SK-N-MC (cell line): ENCODE measurements at regions not wholly inside any gene's neighbourhood (a gene's known extent, or its start where the extent isn't known, plus 50 kb on each side); places are given as distances from the start of the nearest gene placed in this dataset.
"Not testable (repeated sequence)": the region's sequence is repeated elsewhere in the genome, so short reads cannot be mapped to it uniquely, and the experiment has no call there.

ENCODE experiments used
- DNase-seq: peaks from one replicate; pipeline ENCODE4 v3.0.0-alpha.2; 2011; ENCODE audit warnings: low read depth, low spot score
- H3K27ac ChIP-seq: fragments of 200-600 bp; sonication (generic); 2 replicates; pipeline ENCODE4 v1.5.1; 2016; ENCODE audit warnings: mixed run types
- H3K36me3 ChIP-seq: fragments of 200-600 bp; sonication (generic); 2 replicates; pipeline ENCODE4 v1.6.1; 2017; ENCODE audit warnings: antibody characterized with exemption, low read length, mixed read lengths; ENCODE audit not compliant: insufficient read depth
- H3K4me3 ChIP-seq: fragments of 200-600 bp; sonication (generic); 2 replicates; pipeline ENCODE4 v1.5.1; 2016
- H3K9ac ChIP-seq: fragments of 200-600 bp; sonication (generic); 2 replicates; pipeline ENCODE4 v1.8.0; 2017; ENCODE audit warnings: mixed run types, mixed read lengths; ENCODE audit not compliant: insufficient read length
- H3K9me3 ChIP-seq: fragments of 200-600 bp; sonication (generic); 2 replicates; pipeline ENCODE4 v1.6.1; 2017; ENCODE audit warnings: low read depth, mild to moderate bottlenecking, antibody characterized with exemption, low read length, moderate library complexity, mixed read lengths
- EZH2 ChIP-seq: fragments of 200-600 bp; sonication (generic); IDR thresholded peaks from one replicate; pipeline ENCODE4 v1.6.1; 2017; ENCODE audit warnings: antibody characterized with exemption
- FOXP2 ChIP-seq: optimal IDR thresholded peaks from 2 replicates; pipeline ENCODE3; 2011; ENCODE audit warnings: mild to moderate bottlenecking, moderate library complexity; ENCODE audit not compliant: insufficient read depth; ENCODE audit errors: extremely low read length, control extremely low read depth
- POLR2AphosphoS5 ChIP-seq: IDR thresholded peaks from 2 replicates; pipeline ENCODE4 v1.6.1; 2012; ENCODE audit warnings: mild to moderate bottlenecking, low read depth, low read length, borderline replicate concordance

- Histone ChIP-seq H3K4me3 (no peak overlapping the region), H3K9me3 (no peaks in the 10 kb centered on the region), H3K9ac (no peak overlapping the region), H3K27ac (no peak overlapping the region), H3K36me3 (no peaks in the 10 kb centered on the region)
- no peak for TF ChIP-seq FOXP2
- TF ChIP-seq POLR2AphosphoS5: no peak
- no peak for DNase-seq
These were observed 83.9 kb upstream of the TSC22D1 start for GRCh38 chr13:44660050-44660449.

GRCh38 chr13:44652962-44653660 lies 77.0 kb upstream of the TSC22D1 start:
- no peak for TF ChIP-seq EZH2
- TF ChIP-seq POLR2AphosphoS5: no peak
- TF ChIP-seq FOXP2: no peak
- H3K4me3 ChIP-seq: no peak overlapping the region
- no peaks in the 10 kb centered on the region for H3K9me3 ChIP-seq
- no peaks in the 10 kb centered on the region for H3K36me3 ChIP-seq
- no peak overlapping the region for H3K9ac ChIP-seq
- no peak for DNase-seq
- H3K27ac ChIP-seq: no peak overlapping the region

DNA sequence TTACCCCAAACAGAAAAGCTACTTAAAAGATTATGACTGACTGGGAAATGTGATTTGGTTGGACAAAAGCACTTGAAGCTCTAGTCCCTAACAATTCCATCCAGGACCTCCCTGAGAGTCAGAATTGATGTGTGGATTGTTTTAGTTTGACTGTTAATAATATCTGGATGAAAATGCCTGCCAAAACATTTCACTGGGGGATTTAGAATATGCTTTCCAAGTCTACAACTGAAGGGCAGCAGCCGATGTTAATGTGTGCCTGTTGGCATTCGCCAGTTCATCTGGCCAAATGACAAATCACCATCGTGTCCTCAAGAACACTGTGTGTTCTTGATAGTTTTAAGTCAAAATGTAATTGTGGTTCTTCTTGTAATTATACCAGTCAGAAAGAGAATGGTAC lies 76.0 kb upstream of the TSC22D1 start:
- Histone ChIP-seq H3K4me3 (no peak overlapping the region), H3K9ac (no peak overlapping the region), H3K36me3 (no peaks in the 10 kb centered on the region), H3K27ac (no peak overlapping the region), H3K9me3 (no peaks in the 10 kb centered on the region)
- no peak for DNase-seq
- TF ChIP-seq FOXP2 (no peak), EZH2 (no peak), POLR2AphosphoS5 (no peak)

GRCh38 chr13:44651724-44652123 lies 75.6 kb upstream of the TSC22D1 start:
- no peaks in the 10 kb centered on the region for H3K9me3 ChIP-seq
- TF ChIP-seq EZH2 (no peak), POLR2AphosphoS5 (no peak), FOXP2 (no peak)
- no peak for DNase-seq
- no peak overlapping the region for H3K4me3 ChIP-seq
- no peak overlapping the region for H3K9ac ChIP-seq
- H3K36me3 ChIP-seq: no peaks in the 10 kb centered on the region
- no peak overlapping the region for H3K27ac ChIP-seq

- no peaks in the 10 kb centered on the region for H3K9me3 ChIP-seq
- no peak overlapping the region for H3K4me3 ChIP-seq
- TF ChIP-seq POLR2AphosphoS5 (no peak), FOXP2 (no peak), EZH2 (no peak)
- H3K27ac ChIP-seq: no peak overlapping the region
- no peaks in the 10 kb centered on the region for H3K36me3 ChIP-seq
- no peak overlapping the region for H3K9ac ChIP-seq
- no peak for DNase-seq
These were observed 75.1 kb upstream of the TSC22D1 start for GRCh38 chr13:44651209-44651608.

DNA sequence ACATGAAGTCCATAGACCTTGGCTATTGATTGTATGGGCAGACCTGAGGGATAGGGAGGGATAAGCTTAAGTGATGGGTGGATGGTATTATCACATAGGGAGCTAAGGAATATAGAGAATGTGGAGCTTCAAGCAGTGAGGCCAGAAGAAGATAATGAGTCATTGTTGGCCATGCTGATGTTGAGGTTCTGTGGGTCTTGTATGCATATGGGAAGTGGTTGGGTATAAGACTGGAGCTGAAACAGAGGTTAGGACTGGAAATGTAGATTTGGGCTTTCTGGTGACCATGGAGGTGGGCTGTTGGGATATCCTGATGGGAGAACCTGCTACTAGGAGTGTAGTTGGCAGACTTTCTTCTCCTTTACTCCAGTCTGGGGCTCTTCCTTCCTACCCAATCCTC lies 73.7 kb upstream of the TSC22D1 start:
- H3K9me3 ChIP-seq: no peaks in the 10 kb centered on the region
- H3K9ac ChIP-seq: no peak overlapping the region
- no peak for DNase-seq
- no peak overlapping the region for H3K27ac ChIP-seq
- no peak for TF ChIP-seq EZH2
- no peak for TF ChIP-seq FOXP2
- no peak for TF ChIP-seq POLR2AphosphoS5
- H3K36me3 ChIP-seq: no peaks in the 10 kb centered on the region
- H3K4me3 ChIP-seq: no peak overlapping the region

DNA sequence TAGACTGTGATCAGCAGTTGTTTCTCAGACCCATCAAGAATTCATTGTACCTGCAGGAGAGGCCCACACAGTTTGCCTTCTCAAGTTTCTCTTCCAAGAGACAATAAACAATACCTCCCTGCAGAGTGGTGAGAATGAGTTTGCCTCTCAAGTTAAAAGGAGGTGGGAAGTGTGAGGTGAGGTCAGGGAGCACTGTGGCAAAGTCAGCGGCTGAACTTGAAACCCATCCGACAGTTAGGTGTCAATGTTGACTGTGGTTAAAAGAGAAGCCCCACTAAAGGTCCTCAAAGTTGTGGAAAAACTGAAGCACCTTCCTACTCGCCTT lies 72.9 kb upstream of the TSC22D1 start:
- H3K27ac ChIP-seq: no peak overlapping the region
- H3K9ac ChIP-seq: no peak overlapping the region
- no peak for TF ChIP-seq FOXP2
- TF ChIP-seq EZH2: no peak
- TF ChIP-seq POLR2AphosphoS5: no peak
- H3K36me3 ChIP-seq: no peaks in the 10 kb centered on the region
- no peak overlapping the region for H3K4me3 ChIP-seq
- no peaks in the 10 kb centered on the region for H3K9me3 ChIP-seq
- no peak for DNase-seq

DNA sequence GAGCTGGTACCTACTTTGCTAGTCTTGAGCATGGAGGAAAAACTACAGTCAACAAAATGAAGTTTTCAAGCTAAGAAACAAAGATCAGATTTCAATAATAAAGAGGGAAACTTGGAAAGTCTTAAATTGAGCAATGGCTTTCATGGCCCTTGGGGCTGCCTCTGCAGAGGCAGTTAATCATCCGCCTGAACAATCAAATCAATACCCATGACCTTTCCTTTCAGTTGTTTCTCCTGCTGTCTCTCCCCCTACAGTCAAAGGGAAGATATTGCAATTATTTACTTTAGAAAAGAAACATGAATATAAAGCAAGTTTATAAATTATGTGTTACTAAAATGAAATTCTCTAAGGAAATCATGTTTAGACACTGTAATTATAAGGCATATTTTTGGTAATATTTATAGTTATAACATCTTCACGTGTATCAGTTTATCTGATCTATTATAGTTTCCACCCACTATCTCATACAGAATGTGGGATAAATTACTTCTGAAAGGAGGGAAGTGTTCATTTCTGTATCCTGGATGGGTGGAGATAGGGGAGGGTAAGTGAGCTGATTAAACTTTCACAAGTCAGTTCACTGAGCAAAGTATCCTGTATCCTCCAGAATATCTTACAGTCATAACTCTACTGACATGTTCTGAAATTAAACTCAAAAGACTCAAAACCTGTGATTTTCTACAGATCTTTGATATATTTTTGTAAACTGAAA lies 72.4 kb upstream of the TSC22D1 start:
- no peaks in the 10 kb centered on the region for H3K36me3 ChIP-seq
- no peak for TF ChIP-seq EZH2
- TF ChIP-seq FOXP2: no peak
- TF ChIP-seq POLR2AphosphoS5: no peak
- no peak overlapping the region for H3K4me3 ChIP-seq
- no peak overlapping the region for H3K27ac ChIP-seq
- no peak overlapping the region for H3K9ac ChIP-seq
- DNase-seq: no peak
- H3K9me3 ChIP-seq: no peaks in the 10 kb centered on the region

GRCh38 chr13:44647560-44647959 lies 71.4 kb upstream of the TSC22D1 start:
- not testable (repeated sequence) for H3K4me3 ChIP-seq, H3K27ac ChIP-seq, H3K9me3 ChIP-seq, DNase-seq, H3K36me3 ChIP-seq, H3K9ac ChIP-seq
